HepG2 (cell line): ENCODE measurements at regions not wholly inside any gene's neighbourhood (a gene's known extent, or its start where the extent isn't known, plus 50 kb on each side); places are given as distances from the start of the nearest gene placed in this dataset.

Experiments
- ATAC-seq: fragments of 200-7000 bp; cut with Tn5 transposase; 3 replicates; pipeline ENCODE4 v1.9.1; 2020; ENCODE audit warnings: mild to moderate bottlenecking, moderate library complexity
- BruUV-seq: library from RNA; stranded (reverse); fragments of 400-500 nt; replicated peaks from 2 replicates; lab custom pipeline; 2021; lab: Mats Ljungman, UMichigan
- CTCF ChIA-PET: fragments of 300-600 bp; formaldehyde crosslinking; extraction: SDS; loops from one replicate; lab custom pipeline; 2021; ENCODE audit warnings: low total read pairs, inconsistent platforms, low intra/inter-chr PET ratio; lab: Yijun Ruan, JAX
- POLR2A ChIA-PET: fragments of 350-600 bp; sonication (Branson Sonifier 250); formaldehyde crosslinking; loops from one replicate; lab custom pipeline; 2020; ENCODE audit warnings: antibody characterized with exemption, inconsistent platforms; lab: Yijun Ruan, JAX
- DNase-seq: peaks from one replicate; pipeline ENCODE4 v3.0.0-alpha.2; 2015; ENCODE audit warnings: low spot score
- FAIRE-seq: peaks from 3 replicates; lab custom pipeline; 2011; peaks lifted over from hg19 to GRCh38; lab: Jason Lieb, UNC
- H2AFZ ChIP-seq: one replicate; pipeline ENCODE4 v1.6.1; 2011; ENCODE audit warnings: low read length, inconsistent platforms
- H3K27ac ChIP-seq: fragments of 300-600 bp; 3 replicates; pipeline ENCODE4 v1.8.0; 2011; ENCODE audit warnings: mixed run types, mild to moderate bottlenecking, mixed read lengths, low read length, inconsistent platforms; ENCODE audit not compliant: insufficient read depth; ENCODE audit errors: extremely low read length
- H3K27me3 ChIP-seq, 2 experiments: fragments of 200-600 bp in 1 of 2; 2 replicates in 1 of 2; 3 replicates in 1 of 2; pipeline versions ENCODE4 v1.6.0 to v1.8.0; 2011; ENCODE audit warnings: low read length in 2 of 2, mild to moderate bottlenecking in 2 of 2, moderate library complexity in 2 of 2, inconsistent platforms in 1 of 2; ENCODE audit not compliant: insufficient read depth in 2 of 2, control insufficient read depth in 1 of 2
- H3K36me3 ChIP-seq, 2 experiments: fragments of 200-600 bp in 1 of 2; replicated peaks in 1 of 2; 2 replicates in 1 of 2; 3 replicates in 1 of 2; pipeline versions ENCODE4 v1.5.1 to v1.8.0; 2011; ENCODE audit warnings: low read length in 2 of 2, inconsistent platforms in 1 of 2; ENCODE audit not compliant: insufficient read depth in 2 of 2, control insufficient read depth in 1 of 2
- H3K4me1 ChIP-seq: 2 replicates; pipeline ENCODE4 v1.5.1; 2012; ENCODE audit warnings: low read length, inconsistent platforms; ENCODE audit not compliant: insufficient read depth
- H3K4me2 ChIP-seq: 2 replicates; pipeline ENCODE4 v1.6.0; 2011; ENCODE audit warnings: low read depth, low read length, inconsistent platforms
- H3K4me3 ChIP-seq, 3 experiments: fragments of 200-600 bp in 1 of 3; sonication (generic), shearing (Covaris generic) in 1 of 3; replicated peaks in 1 of 3; 2 replicates each; pipeline ENCODE4 v1.5.1; 2011 to 2016; ENCODE audit warnings: low read length in 3 of 3, inconsistent platforms in 2 of 3, low read depth in 2 of 3, mild to moderate bottlenecking in 2 of 3, control low read depth in 1 of 3, mixed read lengths in 1 of 3; ENCODE audit not compliant: insufficient read depth in 1 of 3
- H3K79me2 ChIP-seq: one replicate; pipeline ENCODE4 v1.6.1; 2011; ENCODE audit warnings: low read length, inconsistent platforms; ENCODE audit not compliant: insufficient read depth
- H3K9ac ChIP-seq: 2 replicates; pipeline ENCODE4 v1.6.0; 2011; ENCODE audit warnings: mild to moderate bottlenecking, low read depth, low read length, inconsistent platforms; ENCODE audit not compliant: insufficient read depth
- H3K9me3 ChIP-seq: 2 replicates; pipeline ENCODE4 v1.5.1; 2012; ENCODE audit warnings: mild to moderate bottlenecking, low read length
- H4K20me1 ChIP-seq: 2 replicates; pipeline ENCODE4 v1.6.0; 2011; ENCODE audit warnings: inconsistent platforms, mild to moderate bottlenecking, low read length, moderate library complexity; ENCODE audit not compliant: insufficient read depth
- AHR ChIP-seq: IDR thresholded peaks from 2 replicates; pipeline ENCODE4 v1.6.1; 2018; ENCODE audit warnings: missing genetic modification reagents, missing compliant biosample characterization
- ATAD3A ChIP-seq: sonication (generic); formaldehyde crosslinking; IDR thresholded peaks from 2 replicates; pipeline ENCODE4 v1.4.0; 2020; ENCODE audit warnings: missing genetic modification reagents
- IRF2 ChIP-seq: IDR thresholded peaks from 2 replicates; pipeline ENCODE4 v1.6.1; 2018; ENCODE audit warnings: missing genetic modification reagents, missing compliant biosample characterization
- JUND ChIP-seq: sonication (generic); formaldehyde crosslinking; IDR thresholded peaks from 2 replicates; pipeline ENCODE4 v1.8.0; 2022; ENCODE audit warnings: mild to moderate bottlenecking, missing genetic modification reagents
- KLF16 ChIP-seq, 2 experiments: sonication (generic) in 1 of 2; formaldehyde crosslinking in 1 of 2; IDR thresholded peaks; 2 replicates each; pipeline versions ENCODE4 v1.6.1 to v1.8.0; 2016 to 2023; ENCODE audit warnings: missing genetic modification reagents in 2 of 2, missing compliant biosample characterization in 1 of 2
- RBM22 ChIP-seq: fragments of 200-400 bp; formaldehyde crosslinking; optimal IDR thresholded peaks from 2 replicates; pipeline ENCODE3; 2017; ENCODE audit warnings: mild to moderate bottlenecking, low read length, moderate library complexity
- SP140L ChIP-seq: sonication (generic); formaldehyde crosslinking; IDR thresholded peaks from 2 replicates; pipeline ENCODE4 v1.4.0; 2020; ENCODE audit warnings: missing genetic modification reagents, borderline replicate concordance
- TMF1 ChIP-seq: sonication (generic); formaldehyde crosslinking; IDR thresholded peaks from 2 replicates; pipeline ENCODE4 v1.8.1; 2022; ENCODE audit warnings: low read depth, missing genetic modification reagents
- ZMYM2 ChIP-seq: sonication (generic); formaldehyde crosslinking; IDR thresholded peaks from 2 replicates; pipeline ENCODE4 v1.8.0; 2022; ENCODE audit warnings: mild to moderate bottlenecking, missing genetic modification reagents
- ZNF138 ChIP-seq: sonication (generic); formaldehyde crosslinking; IDR thresholded peaks from 2 replicates; pipeline ENCODE4 v1.5.0; 2020; ENCODE audit warnings: mild to moderate bottlenecking, low read depth, missing genetic modification reagents
- ZNF383 ChIP-seq: sonication (generic); formaldehyde crosslinking; IDR thresholded peaks from 2 replicates; pipeline ENCODE4 v1.4.0; 2020; ENCODE audit warnings: missing genetic modification reagents, mild to moderate bottlenecking, borderline replicate concordance
- ZNF556 ChIP-seq: sonication (generic); formaldehyde crosslinking; IDR thresholded peaks from 2 replicates; pipeline ENCODE4 v1.4.0; 2020; ENCODE audit warnings: mild to moderate bottlenecking, missing genetic modification reagents, borderline replicate concordance
- ZNF766 ChIP-seq: sonication (generic); formaldehyde crosslinking; IDR thresholded peaks from 2 replicates; pipeline ENCODE4 v1.5.0; 2020; ENCODE audit warnings: missing genetic modification reagents, borderline replicate concordance
- WGBS: methylation state at CpG from one replicate; pipeline ENCODE4 v1.1.6; 2017; ENCODE audit warnings: low lambda C conversion rate; 5-methylcytosine and 5-hydroxymethylcytosine counted together
- in situ Hi-C: cut with HindIII; loops from 2 replicates; pipeline ENCODE4 v1.10.0; 2017; ENCODE audit warnings: low pct_unique_long_range_greater_than_20kb; ENCODE audit not compliant: extremely low pct_ligation_motif_present
- intact Hi-C: fragments of 100-400 bp; cut with micrococcal nuclease; formaldehyde crosslinking; loops from one replicate; pipeline ENCODE4 v1.10.0; 2022; ENCODE audit not compliant: unreplicated experiment
- TF ChIP-seq, protein P1 (sequence below): sonication (generic); formaldehyde crosslinking; IDR thresholded peaks from 2 replicates; pipeline ENCODE4 v1.4.0; 2020; ENCODE audit warnings: missing genetic modification reagents, borderline replicate concordance
- TF ChIP-seq, protein P2 (sequence below): sonication (generic); formaldehyde crosslinking; IDR thresholded peaks from 2 replicates; pipeline ENCODE4 v1.4.0; 2020; ENCODE audit warnings: missing genetic modification reagents, borderline replicate concordance
- TF ChIP-seq, protein P3 (sequence below): IDR thresholded peaks from 2 replicates; pipeline ENCODE4 v1.6.1; 2016

DNA sequence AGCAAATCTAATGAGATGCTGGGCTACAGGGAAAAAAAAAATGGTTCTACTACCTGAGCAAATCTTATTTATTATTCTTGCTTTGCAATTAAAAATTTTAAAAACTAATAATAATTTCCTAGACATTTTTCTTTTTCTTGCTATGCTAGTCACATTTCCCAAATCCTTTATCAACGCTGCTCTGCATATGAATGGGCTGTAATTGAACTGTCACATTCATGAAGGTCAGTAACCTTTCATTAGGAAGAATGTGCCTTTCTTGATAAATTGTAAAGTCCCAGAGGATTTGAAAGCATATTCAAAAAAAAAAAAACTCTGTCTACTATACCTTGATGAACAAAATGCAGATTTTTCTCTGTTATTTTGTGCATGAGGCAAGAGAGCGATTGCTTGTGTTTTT lies 538.7 kb upstream of the ID4 start:
- no peaks in the 10 kb centered on the region for H3K4me1 ChIP-seq
- POLR2A ChIA-PET: no interaction called here
- TF ChIP-seq RBM22: no peak
- TF ChIP-seq, protein P1, sequence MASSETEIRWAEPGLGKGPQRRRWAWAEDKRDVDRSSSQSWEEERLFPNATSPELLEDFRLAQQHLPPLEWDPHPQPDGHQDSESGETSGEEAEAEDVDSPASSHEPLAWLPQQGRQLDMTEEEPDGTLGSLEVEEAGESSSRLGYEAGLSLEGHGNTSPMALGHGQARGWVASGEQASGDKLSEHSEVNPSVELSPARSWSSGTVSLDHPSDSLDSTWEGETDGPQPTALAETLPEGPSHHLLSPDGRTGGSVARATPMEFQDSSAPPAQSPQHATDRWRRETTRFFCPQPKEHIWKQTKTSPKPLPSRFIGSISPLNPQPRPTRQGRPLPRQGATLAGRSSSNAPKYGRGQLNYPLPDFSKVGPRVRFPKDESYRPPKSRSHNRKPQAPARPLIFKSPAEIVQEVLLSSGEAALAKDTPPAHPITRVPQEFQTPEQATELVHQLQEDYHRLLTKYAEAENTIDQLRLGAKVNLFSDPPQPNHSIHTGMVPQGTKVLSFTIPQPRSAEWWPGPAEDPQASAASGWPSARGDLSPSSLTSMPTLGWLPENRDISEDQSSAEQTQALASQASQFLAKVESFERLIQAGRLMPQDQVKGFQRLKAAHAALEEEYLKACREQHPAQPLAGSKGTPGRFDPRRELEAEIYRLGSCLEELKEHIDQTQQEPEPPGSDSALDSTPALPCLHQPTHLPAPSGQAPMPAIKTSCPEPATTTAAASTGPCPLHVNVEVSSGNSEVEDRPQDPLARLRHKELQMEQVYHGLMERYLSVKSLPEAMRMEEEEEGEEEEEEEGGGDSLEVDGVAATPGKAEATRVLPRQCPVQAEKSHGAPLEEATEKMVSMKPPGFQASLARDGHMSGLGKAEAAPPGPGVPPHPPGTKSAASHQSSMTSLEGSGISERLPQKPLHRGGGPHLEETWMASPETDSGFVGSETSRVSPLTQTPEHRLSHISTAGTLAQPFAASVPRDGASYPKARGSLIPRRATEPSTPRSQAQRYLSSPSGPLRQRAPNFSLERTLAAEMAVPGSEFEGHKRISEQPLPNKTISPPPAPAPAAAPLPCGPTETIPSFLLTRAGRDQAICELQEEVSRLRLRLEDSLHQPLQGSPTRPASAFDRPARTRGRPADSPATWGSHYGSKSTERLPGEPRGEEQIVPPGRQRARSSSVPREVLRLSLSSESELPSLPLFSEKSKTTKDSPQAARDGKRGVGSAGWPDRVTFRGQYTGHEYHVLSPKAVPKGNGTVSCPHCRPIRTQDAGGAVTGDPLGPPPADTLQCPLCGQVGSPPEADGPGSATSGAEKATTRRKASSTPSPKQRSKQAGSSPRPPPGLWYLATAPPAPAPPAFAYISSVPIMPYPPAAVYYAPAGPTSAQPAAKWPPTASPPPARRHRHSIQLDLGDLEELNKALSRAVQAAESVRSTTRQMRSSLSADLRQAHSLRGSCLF (CRISPR knock-in tag): no peak
- TF ChIP-seq JUND (CRISPR knock-in tag): no peak
- TF ChIP-seq KLF16 (CRISPR knock-in tag; IDR thresholded peaks at IDR 0.05): no peak
- TF ChIP-seq ZNF556: no peak
- no peak for TF ChIP-seq ZNF766 (CRISPR knock-in tag)
- no peak for TF ChIP-seq TMF1
- TF ChIP-seq SP140L: no peak
- TF ChIP-seq ZNF383 (CRISPR knock-in tag): no peak
- TF ChIP-seq, protein P2, sequence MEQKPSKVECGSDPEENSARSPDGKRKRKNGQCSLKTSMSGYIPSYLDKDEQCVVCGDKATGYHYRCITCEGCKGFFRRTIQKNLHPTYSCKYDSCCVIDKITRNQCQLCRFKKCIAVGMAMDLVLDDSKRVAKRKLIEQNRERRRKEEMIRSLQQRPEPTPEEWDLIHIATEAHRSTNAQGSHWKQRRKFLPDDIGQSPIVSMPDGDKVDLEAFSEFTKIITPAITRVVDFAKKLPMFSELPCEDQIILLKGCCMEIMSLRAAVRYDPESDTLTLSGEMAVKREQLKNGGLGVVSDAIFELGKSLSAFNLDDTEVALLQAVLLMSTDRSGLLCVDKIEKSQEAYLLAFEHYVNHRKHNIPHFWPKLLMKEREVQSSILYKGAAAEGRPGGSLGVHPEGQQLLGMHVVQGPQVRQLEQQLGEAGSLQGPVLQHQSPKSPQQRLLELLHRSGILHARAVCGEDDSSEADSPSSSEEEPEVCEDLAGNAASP (CRISPR knock-in tag): no peak
- no peak for TF ChIP-seq ZNF138 (CRISPR knock-in tag)
- no peak for TF ChIP-seq AHR (CRISPR knock-in tag)
- TF ChIP-seq IRF2 (CRISPR knock-in tag): no peak
- TF ChIP-seq ZMYM2 (CRISPR knock-in tag): no peak
- TF ChIP-seq ATAD3A: no peak
- TF ChIP-seq, protein P3, sequence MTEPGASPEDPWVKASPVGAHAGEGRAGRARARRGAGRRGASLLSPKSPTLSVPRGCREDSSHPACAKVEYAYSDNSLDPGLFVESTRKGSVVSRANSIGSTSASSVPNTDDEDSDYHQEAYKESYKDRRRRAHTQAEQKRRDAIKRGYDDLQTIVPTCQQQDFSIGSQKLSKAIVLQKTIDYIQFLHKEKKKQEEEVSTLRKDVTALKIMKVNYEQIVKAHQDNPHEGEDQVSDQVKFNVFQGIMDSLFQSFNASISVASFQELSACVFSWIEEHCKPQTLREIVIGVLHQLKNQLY (CRISPR knock-in tag): no peak
- TF ChIP-seq, all 625 proteins: peak for 0
- WGBS: 1% methylated on average over 2 of the region's 2 CpGs
- no peak for FAIRE-seq
- no peak overlapping the region for H3K4me2 ChIP-seq
- H4K20me1 ChIP-seq: no peaks in the 10 kb centered on the region
- ATAC-seq: no peak
- peaks cover 60% of the 10 kb centered on the region for H3K9me3 ChIP-seq
- H3K27me3 ChIP-seq: no peaks in the 10 kb centered on the region
- intact Hi-C loops (no loop called here), in situ Hi-C loops (no loop called here)
- no peak overlapping the region for H2AFZ ChIP-seq
- no peak overlapping the region for H3K9ac ChIP-seq
- H3K4me3 ChIP-seq: no peak overlapping the region
- no TSS peak for BruUV-seq
- DNase-seq: no peak
- no peaks in the 10 kb centered on the region for H3K36me3 ChIP-seq
- H3K27ac ChIP-seq: no peak overlapping the region
- CTCF ChIA-PET: no interaction called here
- H3K79me2 ChIP-seq: no peaks in the 10 kb centered on the region
